Loucy (cell line): ENCODE measurements at regions not wholly inside any gene's neighbourhood (a gene's known extent, or its start where the extent isn't known, plus 50 kb on each side); places are given as distances from the start of the nearest gene placed in this dataset.

Source experiments
- H2AFZ ChIP-seq: fragments of 200-600 bp; sonication (generic); 2 replicates; pipeline ENCODE4 v1.6.0; 2016; ENCODE audit warnings: antibody characterized with exemption, mild to moderate bottlenecking, low read length, moderate library complexity
- H3F3A ChIP-seq: fragments of 200-600 bp; 2 replicates; pipeline ENCODE4 v1.6.0; 2016; ENCODE audit warnings: antibody characterized with exemption, low read depth, mild to moderate bottlenecking
- H3K27me3 ChIP-seq: fragments of 200-600 bp; sonication (generic); 2 replicates; pipeline ENCODE4 v1.6.1; 2014; ENCODE audit warnings: low read length, mild to moderate bottlenecking; ENCODE audit not compliant: insufficient read depth, poor library complexity, severe bottlenecking
- H3K36me3 ChIP-seq: fragments of 200-600 bp; sonication (generic); 2 replicates; pipeline ENCODE4 v1.6.1; 2016; ENCODE audit warnings: low read length; ENCODE audit not compliant: insufficient read depth
- H3K4me1 ChIP-seq: fragments of 200-600 bp; sonication (generic); 2 replicates; pipeline ENCODE4 v1.5.1; 2014; ENCODE audit warnings: low read length, mild to moderate bottlenecking; ENCODE audit not compliant: insufficient read depth, poor library complexity, severe bottlenecking
- H3K4me2 ChIP-seq: fragments of 200-600 bp; sonication (generic); 2 replicates; pipeline ENCODE4 v1.6.0; 2014; ENCODE audit warnings: antibody characterized with exemption, low read length, low read depth, mild to moderate bottlenecking; ENCODE audit not compliant: poor library complexity, severe bottlenecking
- H3K4me3 ChIP-seq: fragments of 200-600 bp; sonication (generic); 2 replicates; pipeline ENCODE4 v1.5.1; 2014; ENCODE audit warnings: low read length, mild to moderate bottlenecking, mixed read lengths; ENCODE audit not compliant: poor library complexity, severe bottlenecking
- H3K79me2 ChIP-seq: fragments of 200-600 bp; sonication (generic); 2 replicates; pipeline ENCODE4 v1.6.1; 2014; ENCODE audit warnings: low read length; ENCODE audit not compliant: insufficient read depth
- H3K9ac ChIP-seq: fragments of 200-600 bp; sonication (generic); 2 replicates; pipeline ENCODE4 v1.6.0; 2014; ENCODE audit warnings: mild to moderate bottlenecking, low read depth, low read length, moderate library complexity; ENCODE audit not compliant: poor library complexity, severe bottlenecking
- H3K9me2 ChIP-seq: fragments of 200-600 bp; sonication (generic); replicated peaks from 2 replicates; pipeline ENCODE4 v1.6.1; 2016; ENCODE audit warnings: low read depth, low read length, mixed read lengths
- H3K9me3 ChIP-seq: fragments of 200-600 bp; sonication (generic); 2 replicates; pipeline ENCODE4 v1.6.1; 2014; ENCODE audit warnings: mild to moderate bottlenecking, antibody characterized with exemption, low read length, low read depth; ENCODE audit not compliant: insufficient read depth
- H4K20me1 ChIP-seq: fragments of 200-600 bp; sonication (generic); 2 replicates; pipeline ENCODE4 v1.6.0; 2014; ENCODE audit warnings: antibody characterized with exemption, low read length, mild to moderate bottlenecking; ENCODE audit not compliant: insufficient read depth, poor library complexity, severe bottlenecking
- CTCF ChIP-seq: fragments of 200-600 bp; sonication (generic); conservative IDR thresholded peaks from 2 replicates; pipeline ENCODE4 v1.5.1; 2014; ENCODE audit warnings: mild to moderate bottlenecking, antibody characterized with exemption, low read length
- EZH2phosphoT487 ChIP-seq: fragments of 200-600 bp; IDR thresholded peaks from 2 replicates; pipeline ENCODE4 v1.6.1; 2018; ENCODE audit warnings: antibody characterized with exemption, mild to moderate bottlenecking, moderate library complexity, borderline replicate concordance

GRCh38 chr1:60359431-60359830, 285.9 kb upstream of the C1orf87 start:
- H3K36me3 ChIP-seq, result no peaks in the 10 kb centered on the region
- no peaks in the 10 kb centered on the region for H3K79me2 ChIP-seq
- no peaks in the 10 kb centered on the region for H3K9me2 ChIP-seq
- H3K4me1 ChIP-seq, result no peaks in the 10 kb centered on the region
- no peaks in the 10 kb centered on the region for H3K9me3 ChIP-seq
- TF ChIP-seq CTCF (no peak), EZH2phosphoT487 (no peak)
- H2AFZ ChIP-seq, result no peak overlapping the region
- no peaks in the 10 kb centered on the region for H3F3A ChIP-seq
- H3K27me3 ChIP-seq, result no peaks in the 10 kb centered on the region
- H3K4me3 ChIP-seq, result no peak overlapping the region
- H3K9ac ChIP-seq, result no peak overlapping the region
- H4K20me1 ChIP-seq, result no peaks in the 10 kb centered on the region
- no peak overlapping the region for H3K4me2 ChIP-seq

DNA sequence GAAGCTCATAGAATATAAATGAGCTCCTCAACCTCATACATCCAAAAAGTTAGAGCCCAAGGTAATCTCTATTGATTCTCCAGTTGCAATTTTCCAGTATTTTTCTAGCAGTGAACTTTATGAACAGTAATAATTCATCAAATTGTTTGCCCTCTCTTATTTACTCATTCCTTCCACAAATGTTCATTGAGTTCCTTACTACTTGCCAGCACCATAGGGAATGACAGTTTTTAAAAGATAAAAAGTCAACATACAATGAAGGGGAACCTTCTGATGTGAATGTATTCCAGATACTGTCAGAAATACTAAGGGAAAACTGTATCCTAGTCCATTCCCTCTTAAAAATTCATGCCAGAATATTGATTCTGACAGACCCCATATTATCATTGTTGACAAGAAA, 277.0 kb upstream of the C1orf87 start:
- Histone ChIP-seq H3K9me2 (no peaks in the 10 kb centered on the region), H3K9ac (no peak overlapping the region), H3K36me3 (no peaks in the 10 kb centered on the region), H4K20me1 (no peaks in the 10 kb centered on the region), H3K4me2 (no peak overlapping the region), H3K4me1 (no peaks in the 10 kb centered on the region), H3K79me2 (no peaks in the 10 kb centered on the region), H3F3A (no peaks in the 10 kb centered on the region), H2AFZ (no peak overlapping the region), H3K4me3 (no peak overlapping the region), H3K9me3 (no peaks in the 10 kb centered on the region), H3K27me3 (no peaks in the 10 kb centered on the region)
- TF ChIP-seq CTCF, result no peak
- TF ChIP-seq EZH2phosphoT487, result no peak

DNA sequence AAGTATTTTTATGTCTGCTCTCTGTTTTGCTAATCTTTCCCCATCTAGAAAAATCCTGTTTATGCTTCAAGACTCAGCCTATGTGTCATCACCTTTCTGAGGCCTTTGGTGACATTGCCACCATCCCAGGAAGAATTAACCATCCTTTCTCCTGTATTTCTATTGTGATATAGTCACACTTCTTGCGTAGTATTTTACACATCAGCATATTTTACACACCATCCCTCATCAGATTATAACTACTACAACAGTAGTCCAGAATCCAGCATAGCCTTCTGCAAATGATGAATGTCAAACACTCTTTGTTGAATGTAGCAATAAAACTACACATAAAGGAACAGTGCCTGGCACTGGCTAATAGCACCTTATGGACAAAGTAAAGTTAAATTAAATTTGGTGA, 275.3 kb upstream of the C1orf87 start:
- H3K9ac ChIP-seq, result no peak overlapping the region
- TF ChIP-seq CTCF, result no peak
- TF ChIP-seq EZH2phosphoT487, result no peak
- H3K79me2 ChIP-seq, result no peaks in the 10 kb centered on the region
- no peaks in the 10 kb centered on the region for H3K4me1 ChIP-seq
- H3K36me3 ChIP-seq, result no peaks in the 10 kb centered on the region
- no peaks in the 10 kb centered on the region for H3K9me2 ChIP-seq
- no peaks in the 10 kb centered on the region for H3K9me3 ChIP-seq
- no peaks in the 10 kb centered on the region for H3F3A ChIP-seq
- H3K4me2 ChIP-seq, result no peak overlapping the region
- H3K4me3 ChIP-seq, result no peak overlapping the region
- H4K20me1 ChIP-seq, result no peaks in the 10 kb centered on the region
- H3K27me3 ChIP-seq, result no peaks in the 10 kb centered on the region
- no peak overlapping the region for H2AFZ ChIP-seq
